COLO668 (cell line): ENCODE measurements at regions not wholly inside any gene's neighbourhood (a gene's known extent, or its start where the extent isn't known, plus 50 kb on each side); places are given as distances from the start of the nearest gene placed in this dataset.

Experiments
- DNase-seq: peaks from one replicate; lab custom pipeline; 2025; ENCODE audit not compliant: unreplicated experiment; lab: John Stamatoyannopoulos, UW

DNA sequence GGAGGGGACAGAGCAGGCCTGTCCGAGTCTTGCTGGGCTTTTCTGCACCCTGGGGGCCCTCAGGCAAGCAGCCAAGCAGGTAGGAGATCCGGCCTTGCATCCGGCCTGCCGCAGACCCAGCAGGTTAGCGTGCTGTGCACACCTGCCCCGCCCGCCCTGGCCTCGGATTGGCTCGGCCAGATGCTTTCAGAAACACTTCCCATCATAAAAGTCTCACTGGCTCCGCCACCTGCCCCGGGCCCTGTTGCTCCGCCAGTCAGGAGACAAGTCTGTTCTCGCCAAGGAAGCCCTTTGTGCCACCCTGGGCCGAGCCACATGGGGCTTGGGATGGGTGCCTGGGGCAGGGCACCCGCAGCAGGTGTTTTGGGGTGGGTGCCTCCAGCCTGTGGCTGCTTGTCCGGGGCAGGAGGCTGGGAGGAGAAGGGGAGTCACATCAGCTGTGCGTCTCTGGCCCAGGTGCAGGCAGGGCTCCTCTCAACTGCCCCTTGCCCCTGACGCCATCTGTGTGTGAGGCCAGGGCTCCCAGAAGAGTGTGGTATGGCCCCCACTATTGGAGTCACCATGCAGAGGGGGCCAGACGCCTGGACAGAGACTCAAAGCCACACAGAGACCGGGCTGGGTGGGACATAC lies 228.2 kb upstream of the GSE1 start:
- DNase-seq, result peak; percentile 96

- peak; percentile 55 for DNase-seq
Measured at GRCh38 chr16:85385463-85386331, 227.4 kb upstream of the GSE1 start.

GRCh38 chr16:85386467-85387170 lies 226.5 kb upstream of the GSE1 start:
- no peak for DNase-seq

DNA sequence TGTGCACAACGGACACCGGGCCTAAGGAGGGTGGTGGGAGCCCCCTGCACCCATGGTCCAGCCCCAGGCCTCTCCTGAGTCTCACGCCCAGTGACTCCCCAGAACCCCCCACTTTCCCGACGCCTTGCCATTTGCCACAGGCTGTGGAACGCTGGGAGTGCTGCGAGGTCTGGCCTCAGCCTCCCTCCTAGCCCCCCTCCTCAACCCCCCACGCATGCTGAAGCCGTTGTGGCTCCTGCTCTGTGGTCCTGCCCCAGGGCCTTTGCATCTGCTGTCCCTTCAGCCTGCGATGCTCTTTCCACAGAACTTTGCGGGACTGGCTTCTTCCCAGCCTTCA lies 226.0 kb upstream of the GSE1 start:
- DNase-seq, result no peak

- DNase-seq, result no peak
Measured at GRCh38 chr16:85387731-85388295, 225.3 kb upstream of the GSE1 start.

- no peak for DNase-seq
Measured at GRCh38 chr16:85389679-85390470, 223.2 kb upstream of the GSE1 start.

- DNase-seq, result peak; percentile 64
Measured at GRCh38 chr16:85390511-85391174, 222.5 kb upstream of the GSE1 start.

- DNase-seq, result no peak
Measured at GRCh38 chr16:85391175-85391707, 221.9 kb upstream of the GSE1 start.

DNA sequence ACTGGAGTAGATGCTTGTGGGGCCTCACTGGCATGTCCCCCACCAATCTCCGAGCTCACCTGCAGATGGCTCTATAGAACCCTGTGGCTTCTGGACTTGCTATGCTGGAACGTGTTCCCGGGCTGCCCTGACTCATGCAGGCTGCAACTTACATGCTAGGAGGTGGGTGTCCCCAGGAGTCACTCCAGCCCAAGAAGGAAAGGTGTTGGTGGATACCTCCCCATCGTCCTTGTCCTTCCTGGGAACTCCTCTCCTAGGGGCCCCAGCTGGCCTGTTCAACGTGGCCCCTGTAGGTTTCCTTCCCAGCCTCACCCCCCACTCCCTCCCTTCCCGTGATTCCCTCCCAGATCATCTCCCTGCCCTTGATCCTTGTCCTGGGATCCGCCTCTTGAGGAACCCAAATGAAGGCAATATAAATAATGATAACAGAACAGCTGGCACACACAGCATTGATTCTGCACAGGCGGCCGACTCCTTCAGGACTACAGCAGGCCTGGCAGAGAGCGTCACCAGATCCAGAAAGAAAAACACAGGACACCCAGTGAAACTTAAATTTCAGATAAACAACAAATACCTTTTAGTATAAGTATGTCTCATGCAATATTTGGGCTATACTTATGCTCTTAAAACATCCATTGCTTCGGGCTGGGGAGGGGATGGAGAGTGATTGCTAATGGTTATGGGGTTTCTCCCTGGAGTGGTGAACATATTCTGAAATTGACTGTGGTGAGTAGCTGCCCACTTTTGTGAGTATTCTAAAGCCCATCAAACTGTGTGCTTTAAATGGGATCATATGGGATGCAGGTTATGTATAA lies 221.1 kb upstream of the GSE1 start:
- no peak for DNase-seq

DNA sequence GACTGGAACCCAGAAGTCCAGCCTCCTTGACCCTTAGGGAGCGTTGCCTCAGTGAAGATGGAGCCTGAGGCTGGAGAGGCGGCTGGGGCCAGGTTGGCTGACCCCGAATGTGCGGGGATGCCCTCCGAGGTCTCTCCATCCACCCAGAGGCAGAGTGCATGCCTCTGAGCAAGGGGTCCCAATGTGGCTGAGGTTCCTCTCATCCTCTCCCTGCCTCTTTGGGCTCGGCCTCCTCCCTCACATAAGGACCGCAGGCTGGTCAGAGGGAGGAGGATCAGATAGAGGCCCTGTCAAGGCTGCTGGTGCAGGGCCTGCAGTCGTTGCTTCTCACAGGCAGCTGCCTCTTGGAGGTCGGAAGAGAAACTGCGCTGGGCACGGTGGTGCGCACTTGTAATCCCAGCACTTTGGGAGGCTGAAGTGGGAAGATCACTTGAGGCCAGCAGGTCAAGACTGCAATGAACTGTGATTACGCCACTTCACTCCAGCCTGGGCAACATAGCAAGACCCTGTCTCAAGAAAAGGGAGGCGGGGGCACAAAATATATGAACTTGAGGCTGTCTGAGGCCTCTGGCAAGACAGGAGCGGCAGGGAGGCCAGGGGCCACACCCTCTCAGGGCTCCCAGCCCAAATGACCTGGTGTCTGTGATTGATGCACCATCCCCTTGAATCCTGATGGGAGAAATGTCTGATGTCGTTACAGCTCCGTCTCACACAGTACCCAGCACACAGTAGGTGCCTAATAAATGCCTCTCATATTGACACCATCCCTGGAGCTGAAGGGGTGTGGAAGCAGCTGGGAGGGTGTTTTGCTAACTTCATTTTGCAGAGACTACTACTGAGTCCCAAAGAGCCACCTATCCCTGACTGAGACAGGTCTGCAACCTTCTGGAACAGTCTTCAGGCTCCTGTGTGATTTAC lies 220.1 kb upstream of the GSE1 start:
- DNase-seq, result no peak

GRCh38 chr16:85393674-85394451 lies 219.3 kb upstream of the GSE1 start:
- peak; percentile 45 for DNase-seq

- no peak for DNase-seq
Measured at GRCh38 chr16:85394456-85395206, 218.5 kb upstream of the GSE1 start.

DNA sequence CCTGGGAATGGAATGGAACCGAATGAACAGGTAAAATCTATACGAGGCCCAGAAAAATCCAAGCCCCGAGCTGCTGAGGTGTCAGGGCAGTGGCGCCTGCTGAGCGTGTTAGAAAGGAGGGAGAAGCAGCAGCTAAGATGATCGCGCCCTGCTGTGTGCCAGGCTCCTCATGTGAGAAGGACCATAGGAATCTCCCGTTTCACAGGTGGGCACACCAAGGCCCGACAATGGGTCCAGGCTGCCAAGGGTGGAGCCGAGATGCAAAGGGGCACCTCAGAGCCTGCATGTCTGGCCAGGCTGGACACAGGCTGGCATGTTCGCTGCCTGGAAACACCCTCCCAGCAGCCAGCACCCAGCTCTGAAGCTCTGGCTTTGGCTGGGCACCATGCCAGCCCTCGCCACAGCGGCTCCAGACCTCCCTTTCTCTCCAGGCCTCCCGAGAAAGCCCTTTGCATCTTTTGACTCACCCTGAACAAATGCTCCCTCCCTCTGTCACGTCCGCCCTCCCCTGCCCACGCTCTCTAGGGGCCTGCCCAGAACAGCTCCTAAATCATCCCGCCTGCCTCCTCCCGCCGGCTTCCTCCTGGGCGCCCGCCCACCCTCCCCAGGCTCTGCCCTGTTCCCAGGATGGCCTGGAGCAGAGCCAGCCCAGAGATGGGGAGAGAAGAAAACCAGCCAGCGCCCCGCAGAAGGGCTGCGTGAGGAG lies 217.8 kb upstream of the GSE1 start:
- peak; percentile 90 for DNase-seq

- DNase-seq, result peak; percentile 46
Measured at GRCh38 chr16:85395913-85396878, 216.9 kb upstream of the GSE1 start.
